ENCODE measurements at regions not wholly inside any gene's neighbourhood (a gene's known extent, or its start where the extent isn't known, plus 50 kb on each side); places are given as distances from the start of the nearest gene placed in this dataset.

GRCh38 chr20:39233755-39234154, 271.6 kb downstream of the DHX35 start:
- TF ChIP-seq SP2 (tag by site-specific recombination; IDR thresholded peaks at IDR 0.05) (no peak), REST (tag by site-specific recombination; IDR thresholded peaks at IDR 0.05) (no peak), ZNF792 (tag by site-specific recombination; IDR thresholded peaks at IDR 0.05) (no peak), ZEB2 (tag by site-specific recombination; IDR thresholded peaks at IDR 0.05) (no peak), ZNF510 (tag by site-specific recombination; IDR thresholded peaks at IDR 0.05; ENCODE audit: insufficient replicate concordance) (no peak), CTCF (tag by site-specific recombination; IDR thresholded peaks at IDR 0.05) (no peak), ZNF558 (tag by site-specific recombination; IDR thresholded peaks at IDR 0.05) (no peak)

Data from HEK293 (cell line).